ENCODE measurements at regions not wholly inside any gene's neighbourhood (a gene's known extent, or its start where the extent isn't known, plus 50 kb on each side); places are given as distances from the start of the nearest gene placed in this dataset.
A peak's percentile ranks its signal among the peaks of the same experiment; 100 is the strongest.

GRCh38 chr13:109622006-109622405 lies 164.4 kb downstream of the IRS2 start:
- TF ChIP-seq, protein P1, sequence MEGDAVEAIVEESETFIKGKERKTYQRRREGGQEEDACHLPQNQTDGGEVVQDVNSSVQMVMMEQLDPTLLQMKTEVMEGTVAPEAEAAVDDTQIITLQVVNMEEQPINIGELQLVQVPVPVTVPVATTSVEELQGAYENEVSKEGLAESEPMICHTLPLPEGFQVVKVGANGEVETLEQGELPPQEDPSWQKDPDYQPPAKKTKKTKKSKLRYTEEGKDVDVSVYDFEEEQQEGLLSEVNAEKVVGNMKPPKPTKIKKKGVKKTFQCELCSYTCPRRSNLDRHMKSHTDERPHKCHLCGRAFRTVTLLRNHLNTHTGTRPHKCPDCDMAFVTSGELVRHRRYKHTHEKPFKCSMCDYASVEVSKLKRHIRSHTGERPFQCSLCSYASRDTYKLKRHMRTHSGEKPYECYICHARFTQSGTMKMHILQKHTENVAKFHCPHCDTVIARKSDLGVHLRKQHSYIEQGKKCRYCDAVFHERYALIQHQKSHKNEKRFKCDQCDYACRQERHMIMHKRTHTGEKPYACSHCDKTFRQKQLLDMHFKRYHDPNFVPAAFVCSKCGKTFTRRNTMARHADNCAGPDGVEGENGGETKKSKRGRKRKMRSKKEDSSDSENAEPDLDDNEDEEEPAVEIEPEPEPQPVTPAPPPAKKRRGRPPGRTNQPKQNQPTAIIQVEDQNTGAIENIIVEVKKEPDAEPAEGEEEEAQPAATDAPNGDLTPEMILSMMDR (conservative IDR thresholded peaks at IDR 0.05; ENCODE audit: low read depth, low read length) = no peak
- no peak for DNase-seq (ENCODE audit: low read depth)
- no peak overlapping the region for H3K4me3 ChIP-seq (ENCODE audit: low read depth, low read length)

- TF ChIP-seq, protein P1 (conservative IDR thresholded peaks at IDR 0.05; ENCODE audit: low read depth, low read length) = no peak
- no peak for DNase-seq (ENCODE audit: low read depth)
- H3K4me3 ChIP-seq (ENCODE audit: low read depth, low read length) = no peak overlapping the region
Measured at GRCh38 chr13:109615721-109616420, 170.5 kb downstream of the IRS2 start.

GRCh38 chr13:109611912-109612691 lies 174.3 kb downstream of the IRS2 start:
- no peak for DNase-seq (ENCODE audit: low read depth)
- H3K4me3 ChIP-seq (ENCODE audit: low read depth, low read length) = no peak overlapping the region
- TF ChIP-seq, protein P1 (conservative IDR thresholded peaks at IDR 0.05; ENCODE audit: low read depth, low read length) = no peak

DNA sequence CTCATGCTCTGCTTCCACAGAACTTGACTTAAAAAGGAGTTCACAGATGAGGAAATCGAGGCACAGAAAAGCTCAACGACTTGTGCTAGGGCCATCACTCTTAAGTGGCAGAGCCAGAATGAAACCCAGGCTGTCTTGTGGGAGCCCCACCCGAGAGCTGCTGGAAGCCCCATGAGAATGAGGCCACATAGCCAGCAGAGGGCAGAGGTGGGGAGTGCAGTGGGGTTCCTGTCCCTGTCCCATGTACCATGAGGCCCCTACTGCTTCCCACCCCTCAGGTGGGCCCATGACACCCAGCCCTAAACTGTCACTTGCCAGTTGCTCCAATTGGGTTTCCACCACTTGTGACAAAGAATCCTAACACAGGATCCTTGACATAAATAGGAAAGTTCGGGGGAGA lies 175.9 kb downstream of the IRS2 start:
- DNase-seq (ENCODE audit: low read depth) = no peak
- H3K4me3 ChIP-seq (ENCODE audit: low read depth, low read length) = no peak overlapping the region
- TF ChIP-seq, protein P1 (conservative IDR thresholded peaks at IDR 0.05; ENCODE audit: low read depth, low read length) = peak; percentile 46

GRCh38 chr13:109608503-109608902 lies 177.9 kb downstream of the IRS2 start:
- no peak for DNase-seq (ENCODE audit: low read depth)
- no peak overlapping the region for H3K4me3 ChIP-seq (ENCODE audit: low read depth, low read length)
- TF ChIP-seq, protein P1 (conservative IDR thresholded peaks at IDR 0.05; ENCODE audit: low read depth, low read length) = no peak

- TF ChIP-seq, protein P1 (conservative IDR thresholded peaks at IDR 0.05; ENCODE audit: low read depth, low read length) = no peak
- no peak for DNase-seq (ENCODE audit: low read depth)
- no peak overlapping the region for H3K4me3 ChIP-seq (ENCODE audit: low read depth, low read length)
Measured at GRCh38 chr13:109608059-109608458, 178.3 kb downstream of the IRS2 start.
